Chondrocyte (in vitro differentiated cells): ENCODE measurements at regions not wholly inside any gene's neighbourhood (a gene's known extent, or its start where the extent isn't known, plus 50 kb on each side); places are given as distances from the start of the nearest gene placed in this dataset.

Experiments
- DNase-seq: peaks from one replicate; pipeline ENCODE4 v3.0.0; 2021; ENCODE audit warnings: mixed read lengths, low spot score
- H3K27ac Mint-ChIP-seq: one replicate; pipeline ENCODE4 v1.8.0; 2021; ENCODE audit warnings: mild to moderate bottlenecking, moderate library complexity, mixed read lengths; ENCODE audit not compliant: unreplicated experiment
- H3K27me3 Mint-ChIP-seq: 2 replicates; pipeline ENCODE4 v1.8.0; 2021; ENCODE audit warnings: low read depth, mixed read lengths
- H3K36me3 Mint-ChIP-seq: 2 replicates; pipeline ENCODE4 v1.8.0; 2021; ENCODE audit warnings: low read depth, mixed read lengths
- H3K4me1 Mint-ChIP-seq: 2 replicates; pipeline ENCODE4 v1.8.0; 2021; ENCODE audit warnings: low read depth, mild to moderate bottlenecking, mixed read lengths
- H3K4me3 Mint-ChIP-seq: one replicate; pipeline ENCODE4 v1.8.0; 2021; ENCODE audit warnings: mild to moderate bottlenecking, moderate library complexity, mixed read lengths; ENCODE audit not compliant: unreplicated experiment
- H3K9me3 Mint-ChIP-seq: 2 replicates; pipeline ENCODE4 v1.8.0; 2021; ENCODE audit warnings: low read depth, mixed read lengths
- CTCF ChIP-seq: fragments of 200-600 bp; sonication (generic); IDR thresholded peaks from 2 replicates; pipeline ENCODE4 v1.5.0; 2021; ENCODE audit warnings: antibody characterized with exemption, mild to moderate bottlenecking, moderate library complexity

DNA sequence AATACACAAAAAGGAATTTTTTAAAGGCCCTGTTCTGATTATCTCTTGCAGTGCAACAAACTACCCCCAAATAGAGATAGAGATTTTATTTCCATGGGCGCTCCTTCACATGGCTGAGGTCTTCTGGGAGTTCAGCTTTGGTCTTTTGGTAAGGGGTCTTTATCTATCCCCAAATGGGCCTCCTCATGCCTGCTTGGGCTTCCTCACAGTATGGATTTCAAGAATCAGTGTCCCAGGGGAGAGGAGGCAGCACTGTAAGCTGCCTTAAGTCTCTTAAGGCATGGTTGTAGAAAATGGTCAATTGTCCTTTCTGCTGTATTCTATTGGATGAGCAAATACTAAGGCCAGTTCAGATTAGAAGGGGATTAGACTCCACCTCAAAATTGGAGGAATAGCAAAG, 966.2 kb downstream of the TYW1 start:
- no peaks in the 10 kb centered on the region for H3K4me1 Mint-ChIP-seq
- H3K27ac Mint-ChIP-seq, result no peak overlapping the region
- H3K4me3 Mint-ChIP-seq, result no peak overlapping the region

DNA sequence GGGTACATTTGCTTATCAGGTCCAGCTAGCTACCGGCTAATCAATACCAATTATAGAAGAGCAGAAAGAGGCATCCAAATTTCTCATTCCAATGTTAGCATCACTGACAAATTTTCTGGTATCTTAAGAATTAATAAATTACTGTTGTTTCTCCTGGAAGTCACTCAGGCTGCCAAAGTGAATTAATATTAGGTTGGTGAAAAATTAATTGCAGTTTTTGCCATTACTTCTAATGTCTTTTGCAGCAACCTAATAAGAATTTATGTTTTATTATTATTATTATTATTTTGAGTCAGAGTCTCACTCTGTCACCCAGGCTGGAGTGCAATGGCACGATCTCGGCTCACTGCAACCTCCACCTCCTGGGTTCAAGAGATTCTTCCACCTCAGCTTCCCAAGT, 979.9 kb downstream of the TYW1 start:
- no peak for DNase-seq
- Mint-ChIP-seq H3K36me3 (no peaks in the 10 kb centered on the region), H3K4me3 (no peak overlapping the region), H3K9me3 (peaks cover 7% of the 10 kb centered on the region), H3K27me3 (peaks cover 9% of the 10 kb centered on the region), H3K4me1 (no peaks in the 10 kb centered on the region), H3K27ac (no peak overlapping the region)
- TF ChIP-seq CTCF, result no peak

More for the DNA sequence above, 966.2 kb downstream of the TYW1 start:
- H3K36me3 Mint-ChIP-seq, result no peaks in the 10 kb centered on the region
- TF ChIP-seq CTCF, result no peak
- H3K9me3 Mint-ChIP-seq, result peaks cover 17% of the 10 kb centered on the region
- DNase-seq, result no peak
- no peaks in the 10 kb centered on the region for H3K27me3 Mint-ChIP-seq

DNA sequence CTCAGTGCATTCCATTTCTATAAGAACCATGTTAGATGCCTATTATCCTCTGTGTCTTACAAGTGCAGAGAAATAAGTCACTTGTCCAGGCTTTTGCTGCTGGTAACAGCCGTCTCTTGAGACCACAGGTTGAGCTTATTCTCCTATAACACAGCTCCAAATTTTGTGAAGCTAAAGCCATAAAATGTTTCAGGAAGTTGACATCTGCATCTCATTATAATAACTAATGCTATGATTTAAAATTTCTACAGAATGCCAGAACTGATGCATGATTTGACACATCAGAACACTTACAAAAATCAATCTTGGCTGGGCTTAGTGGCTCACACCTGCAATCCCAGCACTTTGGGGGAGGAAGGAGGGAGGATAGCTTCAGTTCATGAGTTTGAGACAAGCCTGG, 986.9 kb downstream of the TYW1 start:
- H3K36me3 Mint-ChIP-seq, result no peaks in the 10 kb centered on the region
- TF ChIP-seq CTCF, result no peak
- DNase-seq, result no peak
- no peaks in the 10 kb centered on the region for H3K4me1 Mint-ChIP-seq
- H3K9me3 Mint-ChIP-seq, result peaks cover 9% of the 10 kb centered on the region
- peaks cover 14% of the 10 kb centered on the region for H3K27me3 Mint-ChIP-seq
- H3K27ac Mint-ChIP-seq, result no peak overlapping the region
- no peak overlapping the region for H3K4me3 Mint-ChIP-seq

DNA sequence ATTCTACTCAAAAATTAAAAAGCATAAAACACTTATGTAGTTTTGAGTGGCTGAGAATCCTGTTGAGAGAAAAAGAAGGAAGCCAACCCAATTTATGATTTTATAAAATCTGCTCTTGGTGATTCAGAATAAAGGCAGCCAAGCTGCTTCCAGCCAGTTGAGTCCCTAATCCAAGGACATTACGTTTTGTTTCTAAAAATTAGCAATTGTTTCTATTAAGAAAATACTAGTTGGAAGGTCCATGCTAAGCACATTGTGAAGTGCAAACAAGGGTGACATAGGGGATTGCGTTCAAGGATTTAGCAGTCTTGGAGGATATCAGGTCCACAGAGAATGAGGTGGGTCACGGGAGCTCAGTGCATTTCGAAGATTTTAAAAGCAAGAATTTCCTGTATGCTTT, 987.7 kb downstream of the TYW1 start:
- Mint-ChIP-seq H3K4me3 (no peak overlapping the region), H3K36me3 (no peaks in the 10 kb centered on the region), H3K27ac (no peak overlapping the region), H3K4me1 (no peaks in the 10 kb centered on the region), H3K9me3 (peaks cover 9% of the 10 kb centered on the region), H3K27me3 (peaks cover 14% of the 10 kb centered on the region)
- no peak for TF ChIP-seq CTCF
- no peak for DNase-seq

- no peak for TF ChIP-seq CTCF
- Mint-ChIP-seq H3K9me3 (no peaks in the 10 kb centered on the region), H3K27ac (no peak overlapping the region)
These were observed 992.5 kb downstream of the TYW1 start for GRCh38 chr7:67989142-67989541.

More at GRCh38 chr7:67989142-67989541, 992.5 kb downstream of the TYW1 start:
- H3K4me3 Mint-ChIP-seq, result no peak overlapping the region
- H3K4me1 Mint-ChIP-seq, result no peaks in the 10 kb centered on the region
- no peaks in the 10 kb centered on the region for H3K36me3 Mint-ChIP-seq
- DNase-seq, result no peak
- peaks cover 7% of the 10 kb centered on the region for H3K27me3 Mint-ChIP-seq
